Testis (tissue), 2 donors: ENCODE measurements at regions not wholly inside any gene's neighbourhood (a gene's known extent, or its start where the extent isn't known, plus 50 kb on each side); places are given as distances from the start of the nearest gene placed in this dataset.

Experiments used
- CTCF ChIP-seq, 3 experiments: fragments of 450-650 bp in 2 of 3; fragments of 200-600 bp in 1 of 3; sonication (generic) in 1 of 3; IDR thresholded peaks; one replicate each; pipeline ENCODE4 v1.5.1; 2016 to 2019; ENCODE audit warnings: antibody characterized with exemption in 3 of 3, mild to moderate bottlenecking in 2 of 3, moderate library complexity in 1 of 3
- POLR2A ChIP-seq: fragments of 450-650 bp; IDR thresholded peaks from one replicate; pipeline ENCODE4 v1.6.1; 2017; ENCODE audit warnings: antibody characterized with exemption, mild to moderate bottlenecking, moderate library complexity

GRCh38 chr1:212208978-212209644, 76.1 kb upstream of the PPP2R5A start:
- TF ChIP-seq POLR2A (no peak), CTCF (IDR thresholded peaks at IDR 0.05) (no peak)
